ENCODE measurements at regions not wholly inside any gene's neighbourhood (a gene's known extent, or its start where the extent isn't known, plus 50 kb on each side); places are given as distances from the start of the nearest gene placed in this dataset.

GRCh38 chr6:22638320-22638719, 69.0 kb downstream of the HDGFL1 start:
- no peak for TF ChIP-seq CTCF (IDR thresholded peaks at IDR 0.05)
- no peak for TF ChIP-seq POLR2A (IDR thresholded peaks at IDR 0.05)
